Psoas muscle (tissue), 7 donors: ENCODE measurements at regions not wholly inside any gene's neighbourhood (a gene's known extent, or its start where the extent isn't known, plus 50 kb on each side); places are given as distances from the start of the nearest gene placed in this dataset.

Experiments used
- ATAC-seq, 4 donors: fragments of 200-7000 bp; cut with Tn5 transposase; one replicate each; pipeline ENCODE4 v1.9.1; 2020; ENCODE audit warnings: moderate library complexity in 3 of 4, mild to moderate bottlenecking in 2 of 4
- DNase-seq, 2 donors: peaks; one replicate each; pipeline ENCODE4 v3.0.0-alpha.2; 2020
- H3K27ac ChIP-seq: fragments of 200-600 bp; one replicate; pipeline ENCODE4 v1.8.0; 2022
- H3K27me3 ChIP-seq, 3 donors: fragments of 200-600 bp in 1 of 3; one replicate each; pipeline versions ENCODE4 v1.6.1 to v1.8.0; 2013 to 2022; ENCODE audit warnings: low read length in 2 of 3, mild to moderate bottlenecking in 2 of 3, moderate library complexity in 1 of 3; ENCODE audit not compliant: insufficient read depth in 3 of 3
- H3K36me3 ChIP-seq, 2 donors: fragments of 200-600 bp in 1 of 2; one replicate each; pipeline versions ENCODE4 v1.6.1 to v1.8.0; 2013 to 2022; ENCODE audit warnings: low read depth in 1 of 2, mild to moderate bottlenecking in 1 of 2, moderate library complexity in 1 of 2; ENCODE audit not compliant: insufficient read depth in 1 of 2
- H3K4me1 ChIP-seq: fragments of 200-600 bp; one replicate; pipeline ENCODE4 v1.8.0; 2022
- H3K4me3 ChIP-seq: fragments of 200-600 bp; one replicate; pipeline ENCODE4 v1.8.0; 2022; ENCODE audit warnings: mild to moderate bottlenecking
- H3K9me3 ChIP-seq: fragments of 200-600 bp; one replicate; pipeline ENCODE4 v1.8.0; 2022
- WGBS, 3 donors: extraction: QIAGEN DNeasy Blood & Tissue Kit; methylation state at CpG; one replicate each; pipeline versions ENCODE4 v1.1.6 to v1.1.7; 2013; 5-methylcytosine and 5-hydroxymethylcytosine counted together
- intact Hi-C, 2 donors: fragments of 100-400 bp; cut with DNase I; formaldehyde crosslinking; loops; one replicate each; pipeline versions ENCODE4 v1.11.0 to v1.14.2; 2022
- TF ChIP-seq, protein P1 (sequence below): fragments of 200-600 bp; IDR thresholded peaks from one replicate; pipeline ENCODE4 v1.8.0; 2022; ENCODE audit warnings: antibody characterized with exemption
- donor health status: healthy with polysubstance abuse.
- donor health status: DM: no; HTN: no; CAD: no; lungs with moderate emphysema.
- donor health status: Bipolar disorder and iron deficiency.
- donor health status: healthy.
- donor health status: DM: yes; HTN: yes; CAD: no.
- donor health status: DM: no; HTN: no; CAD: no.
- donor health status: DM: yes; HTN: yes; CAD: no.

DNA sequence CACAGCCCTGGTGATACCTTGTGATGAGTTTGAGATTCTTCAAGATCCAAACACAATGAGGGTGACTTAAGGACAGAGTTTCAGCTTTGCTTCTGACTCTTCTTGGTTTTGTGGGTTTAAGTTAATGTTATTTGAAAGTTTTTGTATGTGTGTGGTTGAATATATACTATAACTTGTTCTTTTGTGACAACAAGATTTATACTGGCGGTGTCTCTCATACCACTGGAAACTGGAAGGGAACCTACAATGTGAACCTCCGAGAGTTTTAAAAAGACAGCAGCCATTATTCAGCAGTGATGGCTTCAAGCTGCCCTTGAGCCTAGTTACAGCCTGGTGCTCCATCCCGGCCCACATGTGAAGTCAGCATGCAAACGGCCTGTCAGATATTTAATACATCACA, 87.9 kb upstream of the IGF1 start:
- H3K36me3 ChIP-seq: no peaks in the 10 kb centered on the region
- TF ChIP-seq, protein P1, sequence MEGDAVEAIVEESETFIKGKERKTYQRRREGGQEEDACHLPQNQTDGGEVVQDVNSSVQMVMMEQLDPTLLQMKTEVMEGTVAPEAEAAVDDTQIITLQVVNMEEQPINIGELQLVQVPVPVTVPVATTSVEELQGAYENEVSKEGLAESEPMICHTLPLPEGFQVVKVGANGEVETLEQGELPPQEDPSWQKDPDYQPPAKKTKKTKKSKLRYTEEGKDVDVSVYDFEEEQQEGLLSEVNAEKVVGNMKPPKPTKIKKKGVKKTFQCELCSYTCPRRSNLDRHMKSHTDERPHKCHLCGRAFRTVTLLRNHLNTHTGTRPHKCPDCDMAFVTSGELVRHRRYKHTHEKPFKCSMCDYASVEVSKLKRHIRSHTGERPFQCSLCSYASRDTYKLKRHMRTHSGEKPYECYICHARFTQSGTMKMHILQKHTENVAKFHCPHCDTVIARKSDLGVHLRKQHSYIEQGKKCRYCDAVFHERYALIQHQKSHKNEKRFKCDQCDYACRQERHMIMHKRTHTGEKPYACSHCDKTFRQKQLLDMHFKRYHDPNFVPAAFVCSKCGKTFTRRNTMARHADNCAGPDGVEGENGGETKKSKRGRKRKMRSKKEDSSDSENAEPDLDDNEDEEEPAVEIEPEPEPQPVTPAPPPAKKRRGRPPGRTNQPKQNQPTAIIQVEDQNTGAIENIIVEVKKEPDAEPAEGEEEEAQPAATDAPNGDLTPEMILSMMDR: no peak
- no peaks in the 10 kb centered on the region for H3K4me1 ChIP-seq
- ATAC-seq: no peak
- 72 to 77% (median 73%) methylated on average over 4 of the region's 4 CpGs for WGBS, 3 donors
- H3K27me3 ChIP-seq: no peaks in the 10 kb centered on the region
- H3K27ac ChIP-seq: no peak overlapping the region
- no peak overlapping the region for H3K4me3 ChIP-seq
- intact Hi-C loops: no loop called here
- DNase-seq: no peak
- H3K9me3 ChIP-seq: peaks cover 3% of the 10 kb centered on the region

DNA sequence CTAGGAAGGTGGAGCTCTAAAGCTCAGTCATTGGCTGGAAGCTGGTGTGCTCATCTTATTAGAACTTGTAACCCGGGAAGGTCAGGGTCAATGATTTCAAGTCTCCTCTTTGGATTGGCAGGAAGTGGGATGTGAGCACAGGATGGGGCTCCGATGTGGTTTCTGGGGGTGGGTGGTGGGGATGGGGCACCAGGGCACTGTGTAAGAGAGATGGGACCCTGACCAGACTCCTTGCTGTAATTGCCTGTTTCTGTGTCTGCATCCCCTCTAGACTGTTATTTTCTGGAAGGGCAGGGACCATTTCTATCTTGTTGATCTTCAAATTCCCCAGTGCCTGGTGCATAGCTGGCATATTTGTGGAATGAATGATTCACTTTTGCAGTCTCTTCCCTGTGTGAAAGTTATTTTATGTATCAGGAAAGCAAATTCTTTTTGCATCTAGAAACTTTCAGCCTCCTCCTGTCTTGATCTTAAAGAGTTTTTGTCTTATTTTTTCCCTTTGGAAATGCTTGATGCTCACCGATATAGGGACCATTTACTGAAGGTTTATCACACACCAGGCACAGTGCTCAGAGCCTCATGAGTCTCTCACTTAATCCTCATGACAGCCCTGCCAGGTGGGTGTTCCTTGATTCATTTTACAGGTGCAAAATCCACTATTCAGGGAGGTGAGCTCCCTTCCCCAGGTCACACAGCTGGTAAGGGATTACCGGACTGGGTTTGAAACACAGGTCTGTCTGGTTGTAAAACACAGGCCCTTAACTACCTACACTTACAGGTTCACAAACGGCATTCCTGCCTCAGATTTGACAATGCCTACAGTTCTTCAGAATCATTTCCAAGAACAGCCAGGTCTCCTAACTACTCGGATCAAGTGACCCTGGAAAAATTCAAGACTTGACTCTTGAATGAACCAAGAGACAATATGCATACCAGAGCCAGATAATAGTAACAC, 86.9 kb upstream of the IGF1 start:
- ATAC-seq (no peak), DNase-seq (no peak)
- H3K4me3 ChIP-seq: no peak overlapping the region
- peaks cover 3% of the 10 kb centered on the region for H3K9me3 ChIP-seq
- 66 to 76% (median 74%) methylated on average over 6 of the region's 6 CpGs for WGBS, 3 donors
- TF ChIP-seq, protein P1: no peak
- no peaks in the 10 kb centered on the region for H3K36me3 ChIP-seq
- no peak overlapping the region for H3K27ac ChIP-seq
- intact Hi-C loops: no loop called here
- no peaks in the 10 kb centered on the region for H3K4me1 ChIP-seq
- peaks cover 0 to 1% (median 0%) of the 10 kb centered on the region in 3 donors for H3K27me3 ChIP-seq

DNA sequence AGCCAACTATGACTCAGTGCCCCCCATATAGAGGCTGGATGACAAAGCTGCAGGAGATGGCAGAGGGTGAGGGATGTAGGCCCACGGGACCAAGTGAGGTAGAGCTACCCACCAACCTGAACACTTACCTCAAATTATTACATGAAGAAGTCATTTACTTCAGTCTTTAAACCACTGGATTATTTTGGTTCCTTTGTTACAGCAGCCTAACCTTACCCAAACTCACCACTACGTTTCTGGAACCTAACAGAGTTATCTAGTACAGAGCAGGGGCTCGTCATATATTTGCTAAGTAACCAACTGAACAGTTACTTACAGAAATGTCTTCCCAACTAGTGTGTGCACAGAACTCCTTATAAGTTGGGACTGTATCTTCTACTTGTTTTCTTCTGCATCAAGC, 85.2 kb upstream of the IGF1 start:
- TF ChIP-seq, protein P1: no peak
- DNase-seq (no peak), ATAC-seq (no peak)
- intact Hi-C loops: no loop called here
- Histone ChIP-seq H3K36me3 (no peaks in the 10 kb centered on the region), H3K4me3 (no peak overlapping the region), H3K27ac (no peak overlapping the region), H3K27me3 (peaks cover 0 to 1% (median 0%) of the 10 kb centered on the region in 3 donors), H3K4me1 (no peaks in the 10 kb centered on the region), H3K9me3 (peaks cover 3% of the 10 kb centered on the region)
- WGBS, 3 donors: 73 to 93% (median 91%) methylated on average over 3 of the region's 3 CpGs

DNA sequence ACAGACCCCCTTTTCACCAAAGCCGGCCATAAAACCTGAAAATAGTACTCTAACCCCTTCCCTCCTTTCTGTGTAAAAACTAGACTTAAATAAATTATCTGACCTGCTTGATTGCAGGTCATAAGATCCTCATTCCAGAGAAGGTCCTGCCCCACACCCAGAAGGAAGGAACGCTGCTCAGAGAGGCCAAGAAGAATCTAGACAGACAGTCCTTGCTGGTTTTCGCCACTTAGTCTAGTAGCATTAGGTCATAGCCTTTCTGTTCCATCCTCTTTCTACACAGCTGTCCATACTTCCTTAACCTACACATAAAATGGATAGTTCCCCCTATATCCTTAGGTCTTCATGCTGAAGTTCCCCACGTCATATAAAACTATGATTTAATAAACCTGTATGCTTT, 83.7 kb upstream of the IGF1 start:
- DNase-seq (no peak), ATAC-seq (no peak)
- H3K27me3 ChIP-seq: peaks cover 0 to 1% (median 0%) of the 10 kb centered on the region in 3 donors
- H3K27ac ChIP-seq: no peak overlapping the region
- 83 to 86% (median 86%) methylated on average over 4 of the region's 4 CpGs for WGBS, 3 donors
- no peak overlapping the region for H3K4me3 ChIP-seq
- H3K36me3 ChIP-seq: no peaks in the 10 kb centered on the region
- TF ChIP-seq, protein P1: no peak
- intact Hi-C loops: no loop called here
- H3K4me1 ChIP-seq: no peaks in the 10 kb centered on the region
- peaks cover 3% of the 10 kb centered on the region for H3K9me3 ChIP-seq
